ENCODE measurements at regions not wholly inside any gene's neighbourhood (a gene's known extent, or its start where the extent isn't known, plus 50 kb on each side); places are given as distances from the start of the nearest gene placed in this dataset.

GRCh38 chr14:40280652-40281051 is 848.4 kb upstream of the FBXO33 start:
- Histone ChIP-seq H3K9me3 (ENCODE audit: control insufficient read depth, insufficient read depth, low read depth, low read length) (no peaks in the 10 kb centered on the region), H3K4me1 (ENCODE audit: control insufficient read depth, insufficient read depth, low read length) (no peaks in the 10 kb centered on the region), H3K4me3 (ENCODE audit: low read depth in 2 of 2, low read length in 2 of 2) (no peak overlapping the region), H3K27ac (ENCODE audit: low read length) (no peak overlapping the region), H3K27me3 (ENCODE audit: control insufficient read depth, insufficient read depth, low read length) (no peaks in the 10 kb centered on the region), H3K36me3 (ENCODE audit: control insufficient read depth, insufficient read depth, low read length) (no peaks in the 10 kb centered on the region)
- no TSS peak for BruUV-seq (replicated peaks)
- intact Hi-C loops (cut with micrococcal nuclease; ENCODE audit: unreplicated experiment): no loop called here
- DNase-seq (ENCODE audit: low read depth, low spot score) (no peak), ATAC-seq (no peak)
- in situ Hi-C loops (cut with HindIII; ENCODE audit: low pct_unique_long_range_greater_than_20kb, low sequenced_read_pairs): no loop called here
- CTCF ChIA-PET: no interaction called here
- POLR2A ChIA-PET: no interaction called here
- no peak for TF ChIP-seq POLR2AphosphoS5 (IDR thresholded peaks at IDR 0.05; ENCODE audit: low read depth, low read length)
- no peak for TF ChIP-seq SIN3A (IDR thresholded peaks at IDR 0.05; ENCODE audit: borderline replicate concordance, insufficient read depth, low read depth, low read length)
- TF ChIP-seq TCF7L2 (IDR thresholded peaks at IDR 0.05; ENCODE audit: low read depth, low read length): no peak
- TF ChIP-seq, protein P1, sequence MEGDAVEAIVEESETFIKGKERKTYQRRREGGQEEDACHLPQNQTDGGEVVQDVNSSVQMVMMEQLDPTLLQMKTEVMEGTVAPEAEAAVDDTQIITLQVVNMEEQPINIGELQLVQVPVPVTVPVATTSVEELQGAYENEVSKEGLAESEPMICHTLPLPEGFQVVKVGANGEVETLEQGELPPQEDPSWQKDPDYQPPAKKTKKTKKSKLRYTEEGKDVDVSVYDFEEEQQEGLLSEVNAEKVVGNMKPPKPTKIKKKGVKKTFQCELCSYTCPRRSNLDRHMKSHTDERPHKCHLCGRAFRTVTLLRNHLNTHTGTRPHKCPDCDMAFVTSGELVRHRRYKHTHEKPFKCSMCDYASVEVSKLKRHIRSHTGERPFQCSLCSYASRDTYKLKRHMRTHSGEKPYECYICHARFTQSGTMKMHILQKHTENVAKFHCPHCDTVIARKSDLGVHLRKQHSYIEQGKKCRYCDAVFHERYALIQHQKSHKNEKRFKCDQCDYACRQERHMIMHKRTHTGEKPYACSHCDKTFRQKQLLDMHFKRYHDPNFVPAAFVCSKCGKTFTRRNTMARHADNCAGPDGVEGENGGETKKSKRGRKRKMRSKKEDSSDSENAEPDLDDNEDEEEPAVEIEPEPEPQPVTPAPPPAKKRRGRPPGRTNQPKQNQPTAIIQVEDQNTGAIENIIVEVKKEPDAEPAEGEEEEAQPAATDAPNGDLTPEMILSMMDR (IDR thresholded peaks at IDR 0.05): no peak
- no peak for TF ChIP-seq REST (IDR thresholded peaks at IDR 0.05; ENCODE audit: insufficient read depth in 1 of 2, low read depth in 2 of 2, low read length in 1 of 2)

DNA sequence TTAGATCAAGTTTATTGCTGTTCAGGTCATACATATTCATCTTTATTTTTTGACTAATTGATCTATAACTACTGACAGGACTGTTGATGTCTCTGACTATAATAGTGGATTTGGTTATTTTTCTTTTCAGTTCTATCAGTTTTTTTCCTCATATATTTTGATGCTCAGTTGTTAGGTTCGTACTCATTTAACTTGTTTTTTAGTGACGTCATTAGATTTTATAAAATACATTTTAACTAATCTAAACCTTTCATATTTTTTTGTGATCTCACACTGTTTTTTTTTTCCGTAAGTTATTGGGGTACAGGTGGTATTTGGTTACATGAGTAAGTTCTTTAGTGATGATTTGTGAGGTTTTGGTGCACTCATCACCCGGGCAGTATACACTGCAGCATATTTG is 841.2 kb upstream of the FBXO33 start:
- Histone ChIP-seq H3K4me3 (ENCODE audit: low read depth in 2 of 2, low read length in 2 of 2) (no peak overlapping the region), H3K27ac (ENCODE audit: low read length) (no peak overlapping the region), H3K9me3 (ENCODE audit: control insufficient read depth, insufficient read depth, low read depth, low read length) (no peaks in the 10 kb centered on the region), H3K36me3 (ENCODE audit: control insufficient read depth, insufficient read depth, low read length) (no peaks in the 10 kb centered on the region), H3K4me1 (ENCODE audit: control insufficient read depth, insufficient read depth, low read length) (no peaks in the 10 kb centered on the region), H3K27me3 (ENCODE audit: control insufficient read depth, insufficient read depth, low read length) (no peaks in the 10 kb centered on the region)
- POLR2A ChIA-PET: no interaction called here
- TF ChIP-seq TCF7L2 (IDR thresholded peaks at IDR 0.05; ENCODE audit: low read depth, low read length): no peak
- CTCF ChIA-PET: no interaction called here
- DNase-seq (ENCODE audit: low read depth, low spot score) (no peak), ATAC-seq (no peak)
- BruUV-seq (replicated peaks): no TSS peak
- intact Hi-C loops (cut with micrococcal nuclease; ENCODE audit: unreplicated experiment) (no loop called here), in situ Hi-C loops (cut with HindIII; ENCODE audit: low pct_unique_long_range_greater_than_20kb, low sequenced_read_pairs) (no loop called here)

- no peaks in the 10 kb centered on the region for H3K27me3 ChIP-seq (ENCODE audit: control insufficient read depth, insufficient read depth, low read length)
- H3K27ac ChIP-seq (ENCODE audit: low read length): no peak overlapping the region
- POLR2A ChIA-PET: no interaction called here
- no peaks in the 10 kb centered on the region for H3K9me3 ChIP-seq (ENCODE audit: control insufficient read depth, insufficient read depth, low read depth, low read length)
- no peak for ATAC-seq
- CTCF ChIA-PET: no interaction called here
- no peaks in the 10 kb centered on the region for H3K4me1 ChIP-seq (ENCODE audit: control insufficient read depth, insufficient read depth, low read length)
- in situ Hi-C loops (cut with HindIII; ENCODE audit: low pct_unique_long_range_greater_than_20kb, low sequenced_read_pairs): no loop called here
- no TSS peak for BruUV-seq (replicated peaks)
- TF ChIP-seq, protein P1 (IDR thresholded peaks at IDR 0.05): no peak
- TF ChIP-seq SIN3A (IDR thresholded peaks at IDR 0.05; ENCODE audit: borderline replicate concordance, insufficient read depth, low read depth, low read length) (no peak), POLR2AphosphoS5 (IDR thresholded peaks at IDR 0.05; ENCODE audit: low read depth, low read length) (no peak), REST (IDR thresholded peaks at IDR 0.05; ENCODE audit: insufficient read depth in 1 of 2, low read depth in 2 of 2, low read length in 1 of 2) (no peak), TCF7L2 (IDR thresholded peaks at IDR 0.05; ENCODE audit: low read depth, low read length) (no peak)
- intact Hi-C loops (cut with micrococcal nuclease; ENCODE audit: unreplicated experiment): no loop called here
- no peaks in the 10 kb centered on the region for H3K36me3 ChIP-seq (ENCODE audit: control insufficient read depth, insufficient read depth, low read length)
- no peak for DNase-seq (ENCODE audit: low read depth, low spot score)
- no peak overlapping the region for H3K4me3 ChIP-seq (ENCODE audit: low read depth in 2 of 2, low read length in 2 of 2)
These were observed 839.2 kb upstream of the FBXO33 start for GRCh38 chr14:40271480-40271879.

All from Panc1 (cell line).